ENCODE measurements at regions not wholly inside any gene's neighbourhood (a gene's known extent, or its start where the extent isn't known, plus 50 kb on each side); places are given as distances from the start of the nearest gene placed in this dataset.

DNA sequence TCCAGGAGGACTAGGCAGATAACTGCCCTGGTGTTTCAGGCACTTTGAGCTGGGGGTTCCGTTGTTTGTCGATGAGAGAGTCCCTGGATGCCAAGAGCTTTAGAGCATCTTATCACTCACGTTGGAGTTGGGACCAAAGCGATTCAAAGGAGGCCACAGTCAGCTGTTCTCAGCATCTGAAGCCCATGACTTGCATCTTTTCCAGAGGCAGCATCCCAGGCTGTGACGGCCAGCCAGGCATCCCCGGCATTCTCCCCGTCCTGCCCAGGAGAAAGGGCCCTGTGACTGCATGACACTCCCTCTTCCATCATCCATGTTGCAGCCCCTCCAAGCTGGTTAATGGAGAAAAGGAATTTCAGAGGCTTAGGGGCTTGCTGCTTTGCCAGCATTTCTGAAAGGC, 520.3 kb downstream of the CDH26 start:
- no peak for DNase-seq (ENCODE audit: low spot score)

DNA sequence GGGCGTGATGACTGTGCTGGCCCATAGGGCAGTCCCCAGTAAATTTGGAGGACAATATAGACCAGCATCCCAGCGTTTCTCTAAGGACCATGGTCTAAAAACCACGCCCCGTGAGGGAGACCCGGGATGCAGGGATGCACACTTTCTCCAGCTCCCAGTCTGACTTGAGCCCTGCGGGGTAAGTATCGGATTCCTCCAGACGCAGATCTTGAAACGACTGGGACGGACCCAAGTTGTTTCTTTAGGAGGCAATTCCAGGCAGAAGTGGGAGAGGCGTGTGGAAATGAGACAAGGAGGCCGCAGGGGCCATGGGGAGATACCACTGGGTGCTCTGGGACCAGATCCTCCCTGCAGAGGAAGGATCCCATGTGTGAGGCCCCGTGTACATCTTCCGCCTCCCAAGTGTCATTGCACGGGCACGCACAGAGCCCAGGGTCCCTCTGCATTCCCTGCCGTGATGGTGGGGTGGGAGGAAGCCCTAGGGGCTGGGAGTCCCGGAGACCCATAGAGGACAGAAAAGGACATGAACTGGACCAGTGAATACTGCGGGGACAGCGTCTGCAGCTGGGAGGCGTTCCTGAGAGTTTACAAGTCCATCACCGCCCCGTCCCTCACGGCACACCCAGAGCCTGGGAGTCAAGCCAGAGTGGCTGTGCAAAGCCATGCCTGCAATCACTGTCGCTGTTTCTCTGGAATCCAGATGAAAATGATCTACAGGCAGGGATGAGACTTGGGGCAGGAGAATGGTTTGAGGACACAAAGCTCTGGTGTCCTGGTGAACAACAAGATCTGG, 522.9 kb downstream of the CDH26 start:
- DNase-seq (ENCODE audit: low spot score): no peak

DNA sequence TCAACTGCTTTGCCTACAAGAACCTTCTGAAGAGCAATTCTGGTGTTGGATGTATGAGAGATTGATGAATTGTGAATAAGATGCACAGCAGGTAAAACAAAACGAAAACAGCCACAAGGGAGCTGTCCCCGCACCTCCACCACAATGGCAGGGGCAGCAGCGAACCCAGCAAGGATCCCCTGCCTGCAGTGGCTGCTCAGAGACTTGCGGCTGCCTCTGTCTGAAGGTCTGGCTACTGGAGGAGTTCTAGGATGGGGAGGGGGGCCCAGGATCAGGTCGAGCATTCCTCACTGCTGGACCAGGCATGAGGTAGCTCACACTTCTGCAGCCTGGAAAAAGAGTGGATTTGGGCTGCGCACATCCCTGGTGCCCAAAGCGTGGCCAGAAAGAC, 523.5 kb downstream of the CDH26 start:
- DNase-seq (ENCODE audit: low spot score): no peak

DNA sequence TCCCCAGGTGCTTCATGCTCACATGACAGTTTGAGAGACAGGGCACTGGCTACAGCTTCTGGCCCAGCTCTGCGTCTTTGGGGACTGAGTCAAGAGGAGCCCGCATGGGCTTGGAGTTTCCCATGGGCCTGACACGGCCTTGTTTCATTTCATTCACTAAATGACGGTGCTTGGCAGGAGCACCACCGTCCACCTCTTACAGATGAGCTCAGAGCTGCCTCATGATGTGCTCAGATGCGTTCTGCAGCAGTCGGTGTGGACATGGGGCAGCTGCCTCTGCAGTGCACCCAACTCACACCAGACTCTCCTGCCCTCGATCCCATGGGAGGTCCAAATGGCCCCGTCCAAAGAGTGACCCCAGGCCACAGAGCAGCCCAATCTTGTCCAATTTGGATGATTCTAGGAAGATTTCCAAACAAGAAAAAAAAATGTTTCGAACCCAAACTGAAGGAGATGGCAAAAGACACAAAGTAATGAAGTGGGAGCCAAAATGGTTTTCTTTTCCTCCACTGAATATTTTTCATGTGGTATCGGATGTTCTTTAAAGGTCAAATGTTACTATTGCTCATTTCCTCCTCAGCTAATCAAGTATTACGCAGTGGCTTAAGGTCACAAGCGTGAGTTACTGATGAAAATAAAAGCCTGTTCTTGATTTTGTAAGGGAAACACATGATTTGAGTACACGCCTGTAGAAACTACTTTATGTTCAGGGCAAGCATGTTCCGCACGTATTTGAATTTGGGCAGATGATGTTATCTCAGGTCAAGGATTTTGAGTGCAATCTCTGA, 524.2 kb downstream of the CDH26 start:
- DNase-seq (ENCODE audit: low spot score): no peak

DNA sequence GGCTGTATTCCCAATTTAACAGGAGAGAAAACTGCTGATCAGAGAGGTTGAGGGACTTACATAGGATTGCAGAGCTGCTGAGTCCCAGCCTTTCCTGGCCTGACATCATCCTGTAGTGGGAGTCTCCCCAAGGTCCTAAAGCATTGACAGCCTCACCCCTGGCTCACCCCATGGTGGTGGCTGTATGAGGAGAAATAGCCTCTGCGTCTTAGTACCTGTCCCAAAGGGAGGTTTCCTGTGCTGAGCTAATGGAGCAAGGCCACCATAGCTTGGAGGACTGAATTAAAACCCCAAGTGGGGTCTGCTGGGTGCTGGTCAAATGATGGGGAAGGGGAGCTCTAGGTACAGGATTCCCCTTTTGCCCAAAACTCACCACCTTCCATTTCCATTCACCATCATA, 525.1 kb downstream of the CDH26 start:
- DNase-seq (ENCODE audit: low spot score): no peak

DNA sequence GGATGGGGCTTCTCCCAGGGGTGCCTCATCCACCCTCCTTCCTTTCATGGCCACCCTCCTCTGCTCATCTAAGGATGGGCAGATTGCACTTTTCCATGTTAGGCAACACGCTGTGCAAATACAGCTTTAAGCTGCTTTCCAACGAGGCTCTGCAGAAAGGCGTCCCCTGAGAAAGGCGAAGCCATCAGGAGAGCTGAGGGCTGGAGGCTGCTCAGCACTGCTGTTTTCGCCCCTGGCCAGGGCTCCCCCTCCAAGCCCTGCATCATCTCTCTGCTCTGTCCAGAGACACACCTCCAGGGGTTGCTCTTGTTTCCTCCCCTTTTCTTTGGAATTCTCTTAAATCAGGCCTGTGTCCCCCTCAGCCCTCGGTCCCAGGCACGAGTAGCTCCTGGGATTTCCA, 526.1 kb downstream of the CDH26 start:
- DNase-seq (ENCODE audit: low spot score): no peak

DNA sequence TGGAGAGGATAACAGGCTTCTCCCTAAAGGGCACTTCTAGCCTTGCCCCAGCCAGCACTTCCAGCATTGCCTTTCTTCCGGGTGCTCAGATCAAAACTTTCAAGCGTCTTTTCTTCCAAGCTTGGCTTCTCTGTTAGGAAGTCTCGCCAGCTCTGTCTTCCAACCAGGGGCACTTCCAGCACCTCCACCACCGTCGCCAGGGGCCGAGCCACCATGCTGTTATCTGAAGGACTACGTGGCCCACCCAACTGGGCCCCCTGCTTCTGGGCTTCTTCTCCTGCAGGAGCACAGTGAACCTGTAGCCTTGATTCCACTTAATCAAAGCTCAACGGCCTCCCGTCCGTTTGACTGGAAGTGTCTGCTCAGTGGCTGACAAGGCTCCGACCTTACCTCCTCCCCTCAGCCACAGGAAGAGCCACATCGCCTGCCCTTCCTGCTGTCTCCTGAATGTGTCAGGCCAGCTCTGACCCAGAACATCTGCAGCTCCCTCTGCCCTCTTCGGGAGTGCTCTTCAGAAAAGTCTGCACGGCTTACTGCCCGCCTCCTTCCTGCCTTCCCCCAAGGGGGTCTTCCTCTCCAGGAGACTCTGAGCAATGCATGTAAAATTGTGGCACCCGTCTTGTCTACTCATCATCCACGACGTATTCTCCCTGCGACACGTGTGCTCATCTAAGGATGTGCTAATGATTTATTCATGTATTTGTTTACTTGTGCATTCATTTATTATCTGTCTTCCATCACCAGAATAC, 527.0 kb downstream of the CDH26 start:
- DNase-seq (ENCODE audit: low spot score): no peak

DNA sequence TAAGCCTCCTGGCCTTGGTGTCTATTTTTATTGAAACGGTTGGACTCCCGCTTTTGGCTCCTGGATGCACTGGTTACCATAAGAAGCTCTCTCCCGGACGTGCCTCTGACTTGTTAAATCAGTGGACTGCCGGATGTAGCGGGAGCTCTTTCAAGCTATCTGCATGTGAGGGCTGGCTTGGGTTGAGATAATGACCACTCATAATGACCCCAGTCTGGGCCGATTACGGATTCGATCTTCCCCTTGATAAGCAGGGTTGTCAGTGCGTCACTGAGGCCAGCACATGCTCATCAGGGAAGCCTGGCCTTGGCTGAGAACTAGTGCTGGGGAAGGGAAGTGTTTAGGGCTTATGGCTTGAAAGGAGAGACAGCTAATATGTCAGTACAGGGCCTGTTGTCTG, 528.1 kb downstream of the CDH26 start:
- DNase-seq (ENCODE audit: low spot score): no peak

DNA sequence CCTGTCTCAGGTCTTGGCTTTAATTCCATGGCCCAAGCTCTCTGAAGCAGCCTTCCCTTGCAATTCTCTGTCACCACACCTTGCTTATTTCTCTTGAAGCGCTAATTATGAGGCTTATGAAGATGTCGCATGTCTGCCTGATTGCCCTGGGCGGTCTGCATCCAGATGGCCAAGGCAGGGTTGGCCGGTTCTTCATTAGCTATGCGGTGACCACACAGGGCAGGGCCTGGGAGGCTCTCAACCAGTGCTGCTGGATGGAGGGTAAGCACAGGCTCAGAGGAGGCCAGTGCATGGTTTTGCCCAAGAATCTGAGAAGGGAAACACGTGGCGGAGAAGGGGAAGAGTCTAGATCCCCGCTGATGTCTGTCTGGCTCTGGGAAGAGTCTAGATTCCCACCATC, 528.7 kb downstream of the CDH26 start:
- DNase-seq (ENCODE audit: low spot score): no peak

DNA sequence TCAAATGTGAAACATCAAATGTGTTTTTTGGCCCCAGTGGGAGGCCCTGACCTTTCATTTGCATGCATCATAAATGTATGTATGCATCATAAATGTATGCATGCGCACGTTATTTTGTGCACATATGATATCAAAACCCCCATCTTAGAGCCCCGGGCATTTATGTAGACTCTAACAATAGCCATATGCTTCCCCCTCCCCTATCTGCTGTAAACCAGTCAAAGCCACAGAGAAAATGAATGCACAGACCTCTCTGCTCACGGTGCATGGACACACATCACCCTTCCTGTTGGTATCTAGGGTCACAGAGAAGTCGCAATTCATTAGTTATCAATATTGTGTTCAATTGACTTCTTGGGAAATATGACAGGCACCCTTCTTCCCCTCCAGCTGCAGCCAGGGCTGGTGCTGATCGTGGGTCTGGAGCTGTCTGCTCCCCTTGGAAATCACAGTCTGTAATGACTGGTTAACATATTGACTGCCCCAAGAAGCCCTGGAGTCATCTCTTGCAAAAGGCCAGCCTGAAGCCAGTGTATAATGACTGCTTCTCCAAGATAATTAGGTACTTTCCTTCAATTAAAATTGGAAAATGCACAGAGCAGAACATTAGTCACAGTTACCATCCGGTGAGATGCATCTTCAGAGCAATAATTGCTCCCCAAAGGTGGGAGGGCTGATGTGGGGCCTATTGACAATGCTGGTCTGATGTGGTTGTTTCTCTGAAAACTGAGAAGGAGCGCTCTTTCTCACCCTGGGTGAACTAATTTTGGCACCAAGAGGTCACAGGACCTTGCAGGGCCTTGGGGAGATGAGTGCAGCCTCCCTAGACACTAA, 532.2 kb downstream of the CDH26 start:
- no peak for DNase-seq (ENCODE audit: low spot score)

DNA sequence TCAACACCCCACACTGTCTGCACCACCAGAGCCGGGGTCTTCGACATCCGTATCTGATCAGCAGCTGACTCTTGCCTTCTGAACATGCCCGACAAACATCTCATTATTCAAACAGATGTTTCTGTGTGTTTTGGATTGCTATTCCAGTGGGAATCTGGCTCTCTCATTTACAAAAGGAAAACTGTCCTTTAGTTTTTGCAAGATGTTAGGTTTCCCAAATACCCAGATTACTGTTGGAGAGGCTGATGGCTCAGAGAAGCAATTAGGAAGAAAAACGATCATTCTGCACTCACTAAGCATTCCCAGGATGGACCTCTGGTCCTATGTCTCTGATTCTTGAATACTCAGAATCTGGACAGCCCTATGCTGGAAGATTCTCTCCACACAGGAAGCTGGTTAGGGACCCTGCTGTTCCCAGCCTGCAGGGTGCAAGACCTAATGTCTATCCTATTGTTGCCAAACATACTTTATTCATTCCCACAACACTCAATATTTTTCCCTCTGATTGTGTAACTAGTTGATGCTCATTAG, 532.9 kb downstream of the CDH26 start:
- DNase-seq (ENCODE audit: low spot score): no peak

DNA sequence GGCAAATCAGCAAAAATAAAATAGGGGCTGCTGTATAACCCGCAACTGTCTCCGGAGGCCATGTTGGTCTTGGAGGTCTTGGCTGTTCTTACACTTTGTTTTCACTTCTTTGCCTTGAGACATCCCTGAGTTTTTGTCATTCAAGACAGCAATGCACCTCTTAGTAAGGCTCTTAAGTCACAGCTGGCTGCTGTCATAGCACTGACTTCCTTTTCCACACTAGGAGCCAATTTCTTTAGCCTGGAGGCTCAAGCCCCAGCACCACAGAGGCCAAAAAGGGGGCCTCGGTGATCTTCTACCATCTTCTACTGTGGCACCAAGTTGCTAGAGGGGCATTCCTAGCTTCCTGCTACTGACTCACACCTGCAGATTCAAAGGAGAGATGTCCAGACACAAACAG, 536.3 kb downstream of the CDH26 start:
- no peak for DNase-seq (ENCODE audit: low spot score)

DNA sequence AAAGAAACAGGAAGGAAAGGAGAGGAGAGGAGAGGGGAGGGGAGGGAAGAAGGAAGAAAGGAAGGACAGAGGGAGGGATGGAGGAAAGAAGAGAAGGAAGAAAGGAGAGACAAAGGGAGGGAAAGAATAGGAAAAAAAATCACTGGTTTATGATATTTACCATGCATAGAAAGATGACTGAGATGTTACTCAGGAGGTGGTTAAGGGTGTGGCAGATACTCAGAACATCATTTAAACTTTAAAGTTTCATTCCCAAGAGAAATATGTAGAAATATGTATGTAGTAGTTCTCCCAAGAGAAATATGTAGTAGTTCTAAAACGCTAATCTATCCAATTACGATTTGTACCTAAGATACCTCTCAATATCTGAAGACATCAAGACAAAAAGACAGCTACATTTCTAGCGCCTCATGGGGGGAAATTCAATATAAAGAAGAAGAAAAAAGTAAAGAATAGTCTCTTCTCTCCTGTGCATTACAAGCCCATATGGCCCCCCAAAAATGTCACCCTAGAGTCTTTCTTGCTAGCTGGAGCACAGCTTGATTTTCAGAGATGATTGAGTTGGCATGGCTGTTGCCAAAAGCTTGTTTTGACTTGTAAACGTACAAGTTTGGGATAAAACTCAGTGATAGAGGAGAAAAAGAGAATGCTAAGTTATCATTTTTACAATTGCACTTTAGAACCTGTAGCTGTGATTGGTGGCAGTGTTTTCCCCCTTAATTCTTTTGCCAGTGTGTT, 539.2 kb downstream of the CDH26 start:
- no peak for DNase-seq (ENCODE audit: low spot score)

DNA sequence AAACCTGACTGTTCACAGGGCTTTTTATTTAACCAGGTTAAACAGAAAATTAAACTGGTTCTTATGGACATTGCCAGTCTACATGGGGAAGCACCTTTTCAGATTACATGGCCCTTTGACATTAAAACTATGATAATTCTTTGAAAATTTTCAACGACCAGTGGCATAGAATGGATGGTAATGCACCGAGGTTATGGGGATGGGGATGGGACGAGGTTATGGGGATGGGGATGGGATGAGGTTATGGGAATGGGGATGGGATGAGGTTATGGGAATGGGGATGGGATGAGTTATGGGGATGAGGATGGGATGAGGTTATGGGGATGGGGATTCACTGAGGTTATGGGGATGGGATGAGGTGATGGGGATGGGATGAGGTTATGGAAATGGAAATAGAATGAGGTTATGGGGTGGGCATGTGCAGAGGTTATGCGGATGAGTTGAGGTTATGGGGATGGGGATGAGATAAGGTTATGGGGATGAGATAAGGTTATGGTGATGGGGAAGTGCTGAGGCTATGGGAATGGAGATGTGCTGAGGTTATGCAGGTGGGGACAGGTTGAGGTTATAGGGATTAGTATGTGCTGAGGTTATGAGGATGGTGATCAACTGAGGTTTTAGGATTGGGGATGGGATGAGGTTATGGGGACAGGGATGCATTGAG, 541.9 kb downstream of the CDH26 start:
- DNase-seq (ENCODE audit: low spot score): no peak

DNA sequence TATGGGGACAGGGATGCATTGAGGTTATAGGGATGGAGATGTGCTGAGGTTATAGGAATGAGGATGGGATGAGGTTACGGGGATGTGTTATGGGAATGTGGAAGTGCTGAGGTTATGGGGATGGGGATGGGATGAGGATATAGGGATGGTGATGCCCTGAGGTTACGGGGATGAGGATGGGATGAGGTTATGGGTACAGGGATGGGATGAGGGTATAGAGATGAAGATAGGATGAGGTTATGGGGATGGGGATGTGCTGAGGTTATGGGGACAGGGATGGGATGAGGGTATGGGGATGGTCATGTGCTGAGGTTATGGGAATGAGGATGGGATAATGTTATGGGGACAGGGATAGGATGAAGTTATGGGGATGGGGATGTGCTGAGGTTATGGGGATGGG, 542.8 kb downstream of the CDH26 start:
- DNase-seq (ENCODE audit: low spot score): no peak

DNA sequence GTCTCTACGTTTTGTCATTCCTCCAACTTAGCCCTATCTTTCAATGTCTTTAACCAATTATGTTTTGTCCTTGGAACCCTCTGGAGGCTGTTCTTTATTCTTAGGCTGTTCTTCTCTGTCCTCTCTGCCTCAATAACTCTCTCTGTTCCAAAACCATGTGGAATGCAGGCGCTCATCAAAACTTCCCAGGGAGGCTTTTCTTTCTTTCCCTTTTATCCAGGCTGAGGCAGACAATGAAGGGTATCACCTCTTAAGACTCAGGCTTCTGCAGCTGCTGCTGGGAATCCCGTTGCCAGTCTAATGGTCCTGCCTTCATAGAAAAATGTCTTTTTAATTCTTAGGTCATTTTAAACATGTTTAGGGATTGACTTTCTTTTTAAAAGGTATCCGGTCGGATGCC, 544.7 kb downstream of the CDH26 start:
- no peak for DNase-seq (ENCODE audit: low spot score)

DNA sequence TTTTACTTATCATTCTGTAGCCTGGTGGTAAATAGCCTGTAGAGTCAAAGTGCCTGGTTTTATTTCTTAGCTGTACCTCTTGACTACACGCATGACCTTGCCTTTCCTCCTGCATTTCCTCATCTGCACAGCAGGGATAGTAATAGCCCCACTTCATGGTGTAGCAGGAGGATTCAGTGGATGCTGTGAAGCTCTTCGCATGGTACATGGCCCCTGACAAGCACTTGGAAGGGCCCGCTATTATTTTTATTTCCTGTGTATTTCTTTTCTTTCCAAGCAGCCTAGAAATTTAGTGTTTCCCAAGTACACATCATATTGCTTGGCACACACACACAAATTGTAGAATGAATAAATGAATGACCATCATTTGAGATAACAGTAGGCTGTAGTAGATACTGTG, 547.2 kb downstream of the CDH26 start:
- DNase-seq (ENCODE audit: low spot score): no peak

DNA sequence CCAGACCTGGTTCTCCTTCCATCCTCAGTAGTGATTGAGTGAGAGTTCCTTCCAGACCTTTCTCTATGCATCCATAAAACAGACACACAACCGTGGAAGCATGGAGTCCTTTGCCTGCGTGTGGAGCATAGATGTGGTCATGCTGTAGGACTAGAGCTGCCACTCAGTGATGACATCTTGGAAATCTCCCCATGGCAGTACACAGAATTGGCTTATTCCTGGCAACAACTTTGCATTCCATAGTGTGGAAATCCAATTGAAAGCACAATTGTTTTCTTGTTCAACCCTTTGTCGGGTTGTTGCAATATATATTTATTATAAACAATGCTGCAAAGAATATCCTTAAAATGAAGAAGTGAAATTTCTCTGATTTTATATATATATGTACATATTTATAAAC, 547.8 kb downstream of the CDH26 start:
- DNase-seq (ENCODE audit: low spot score): no peak

DNA sequence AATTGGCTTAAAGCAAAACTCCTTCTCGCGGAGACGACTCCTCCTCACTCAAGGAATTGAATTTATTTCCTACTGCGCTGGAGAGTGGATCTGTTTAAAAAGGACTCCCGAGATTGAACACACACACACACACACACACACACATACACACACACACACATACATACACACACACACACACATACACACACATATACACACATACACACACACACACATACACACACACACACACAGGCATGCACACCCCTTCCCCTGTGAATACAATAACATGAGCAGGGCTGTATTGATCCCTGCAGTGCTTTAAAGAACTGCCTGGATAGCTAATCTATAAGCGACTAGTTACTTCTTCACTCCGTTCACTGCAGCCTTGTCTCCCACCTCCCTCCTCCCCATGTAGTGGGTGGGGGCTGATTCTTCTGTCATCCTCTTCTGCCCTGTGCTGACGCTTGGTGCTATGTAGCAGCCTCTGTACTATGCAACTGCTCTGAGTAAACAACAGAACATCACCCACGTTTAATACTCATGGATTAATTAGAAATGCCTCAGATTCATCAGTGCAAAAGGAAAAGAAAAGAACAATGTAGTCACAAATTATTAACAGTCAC, 549.0 kb downstream of the CDH26 start:
- no peak for DNase-seq (ENCODE audit: low spot score)

DNA sequence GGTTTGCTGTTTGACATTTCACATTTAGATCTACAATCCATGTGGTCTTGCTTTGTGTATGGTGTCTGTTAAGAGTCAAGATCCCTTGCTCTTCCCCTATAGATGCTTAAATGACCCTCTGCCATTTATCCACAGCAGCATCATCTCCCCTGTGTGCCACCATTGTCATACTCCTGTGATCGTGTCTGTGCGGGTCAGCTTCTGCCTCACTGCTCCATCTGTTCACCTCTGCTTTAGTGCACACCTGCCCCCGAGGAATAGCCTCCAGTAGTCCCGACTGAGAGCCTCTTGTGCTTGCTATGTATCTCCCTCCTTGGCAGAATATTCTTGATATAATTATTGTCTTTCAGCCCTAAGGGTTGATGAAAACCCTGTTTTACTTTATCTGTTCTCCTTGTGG, 551.2 kb downstream of the CDH26 start:
- DNase-seq (ENCODE audit: low spot score): no peak
